ENCODE measurements at regions not wholly inside any gene's neighbourhood (a gene's known extent, or its start where the extent isn't known, plus 50 kb on each side); places are given as distances from the start of the nearest gene placed in this dataset.

DNA sequence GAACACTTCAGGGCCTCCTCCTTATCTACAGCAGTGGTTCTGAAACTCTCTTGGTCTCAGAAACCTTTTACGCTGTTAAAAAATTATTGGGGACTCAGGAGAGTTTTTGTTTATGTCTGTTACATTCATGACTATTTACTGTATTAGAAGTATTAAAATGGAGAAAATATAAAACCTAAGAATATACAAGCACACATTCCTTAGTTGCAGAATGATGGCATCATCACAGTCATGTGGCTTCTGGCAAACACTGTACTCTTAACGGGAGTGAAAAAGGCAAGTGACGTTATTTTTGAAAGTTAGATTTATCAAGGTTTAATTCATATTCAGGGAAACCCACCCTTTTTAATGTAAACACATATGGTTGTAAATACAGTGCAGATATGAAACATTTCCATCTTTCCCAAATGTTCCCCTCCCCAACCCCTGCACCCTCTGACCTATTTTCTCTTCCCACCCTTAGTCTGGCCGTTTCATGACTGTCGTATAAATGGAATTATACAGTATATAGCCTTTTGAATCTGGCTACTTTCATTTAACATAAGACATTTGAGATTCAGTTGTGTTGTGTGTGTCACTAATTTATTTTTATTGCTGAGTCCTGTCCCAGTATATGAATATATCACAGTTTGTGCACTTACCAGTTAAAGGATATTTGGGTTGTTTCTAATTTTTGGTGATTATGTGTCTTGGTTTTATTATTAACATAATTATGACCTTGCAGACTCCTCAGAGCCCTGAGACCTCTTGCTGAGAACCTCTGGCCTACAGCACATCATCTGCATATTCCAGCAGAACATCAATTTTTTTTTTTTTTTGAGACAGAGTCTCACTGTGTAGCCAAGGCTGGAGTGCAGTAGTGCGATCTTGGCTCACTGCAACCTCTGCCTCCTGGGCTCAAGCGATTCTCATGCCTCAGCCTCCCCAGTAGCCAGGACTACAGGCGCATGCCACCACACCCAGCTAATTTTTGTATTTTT lies 457.0 kb downstream of the PCNX1 start:
- no peak for DNase-seq

DNA sequence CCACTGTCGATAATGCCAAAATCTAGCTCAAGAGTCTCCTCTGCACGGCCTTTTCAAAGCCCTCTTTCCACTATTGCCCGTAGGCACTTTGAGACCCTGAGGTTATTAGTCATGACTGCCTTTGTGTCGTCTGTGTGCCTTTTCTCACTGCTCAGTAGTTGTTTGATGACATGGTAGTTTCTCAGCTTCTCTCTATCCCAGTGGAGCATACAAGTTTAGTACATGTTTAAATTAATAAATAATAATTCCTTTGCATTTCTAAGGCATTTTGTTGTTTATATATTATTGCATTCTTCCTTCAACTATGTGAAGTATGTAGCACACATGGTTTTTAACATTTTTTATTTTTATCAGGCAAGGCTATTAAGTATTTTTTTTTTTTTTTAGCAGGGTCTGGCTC lies 458.1 kb downstream of the PCNX1 start:
- DNase-seq, result no peak

DNA sequence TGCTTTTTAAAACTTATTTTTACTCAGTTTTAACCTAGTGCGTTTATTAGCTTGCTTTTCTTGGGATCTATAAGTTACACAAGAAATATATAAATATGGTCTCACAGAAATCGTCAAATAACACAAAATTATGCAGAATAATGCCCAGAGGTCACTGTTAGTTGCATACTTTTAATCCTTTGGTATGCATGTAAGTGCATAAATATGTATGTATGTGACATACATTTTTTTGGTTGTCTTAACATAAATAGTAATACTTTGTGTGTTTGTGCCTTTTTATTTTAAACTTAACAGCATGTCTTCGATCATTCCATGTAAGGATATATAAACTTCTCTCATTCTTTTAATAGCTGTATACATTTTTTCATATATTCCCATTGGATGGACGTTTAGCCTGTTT lies 459.6 kb downstream of the PCNX1 start:
- no peak for DNase-seq

DNA sequence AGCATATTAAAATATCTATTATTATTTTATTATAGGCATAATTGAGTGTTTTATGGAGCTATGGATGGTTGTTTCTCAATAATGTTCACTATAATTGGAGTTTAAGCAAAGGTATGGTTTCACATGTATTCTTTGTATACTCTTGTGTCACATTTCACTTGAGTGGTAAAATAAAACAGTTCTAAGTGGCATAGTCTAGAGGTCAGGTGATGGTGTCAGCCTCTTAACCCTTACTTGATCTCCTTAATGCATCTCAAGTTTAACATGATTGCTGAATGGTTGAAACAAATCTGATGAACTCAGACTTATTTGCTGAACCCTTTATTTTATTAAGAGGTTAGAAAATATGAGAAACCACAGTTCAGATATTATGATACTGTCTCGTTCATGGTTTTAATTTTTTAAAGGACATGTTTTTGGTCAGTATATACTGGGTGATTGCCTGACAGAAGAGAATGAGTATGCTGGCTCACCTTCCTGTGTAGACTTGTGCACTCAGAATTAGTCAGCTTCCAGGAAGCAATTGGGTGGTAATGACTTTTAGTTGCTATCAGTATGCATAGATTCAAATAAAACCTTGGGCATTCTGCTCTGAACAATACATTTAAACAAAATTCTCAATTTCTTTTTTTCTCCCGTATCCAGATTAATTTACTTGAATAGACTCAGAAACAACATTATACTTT lies 464.6 kb downstream of the PCNX1 start:
- no peak for DNase-seq

DNA sequence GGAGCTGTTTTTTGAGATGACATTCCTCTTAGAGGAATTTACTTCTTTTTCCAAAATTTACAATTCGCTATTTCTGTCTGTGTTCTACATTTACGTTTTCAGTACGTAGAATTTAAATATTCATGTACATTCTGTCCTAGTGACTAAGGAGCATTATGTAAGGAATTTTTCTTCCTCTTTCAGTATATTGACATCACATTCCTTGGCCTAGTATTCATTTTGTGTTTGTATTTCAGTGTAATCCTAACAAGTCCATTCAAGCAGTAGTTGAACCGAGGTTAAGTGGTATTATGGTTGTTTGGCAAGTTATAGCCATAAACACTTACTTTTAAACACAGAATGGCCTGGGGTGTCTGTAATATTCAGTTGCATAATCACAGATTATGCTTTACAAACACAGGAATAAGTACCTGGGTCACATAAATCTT lies 465.2 kb downstream of the PCNX1 start:
- no peak for DNase-seq

DNA sequence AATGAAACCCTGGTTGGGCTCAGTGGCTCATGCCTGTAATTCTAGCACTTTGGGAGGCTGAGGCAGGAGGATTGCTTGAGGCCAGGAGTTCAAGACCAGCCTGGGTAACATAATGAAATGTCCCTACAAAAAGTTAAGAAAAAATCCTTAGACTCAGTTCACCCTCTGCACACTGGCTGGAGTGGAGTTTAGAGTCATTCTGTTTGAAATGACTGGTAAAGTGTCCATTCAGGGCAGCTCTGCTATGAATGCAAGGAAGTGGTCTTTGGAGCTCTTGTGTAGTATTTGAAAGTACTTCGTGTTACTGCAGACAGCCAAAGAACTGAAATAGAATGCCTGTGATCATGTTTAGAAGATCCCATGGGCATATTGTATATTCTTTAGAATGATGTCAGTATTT lies 466.5 kb downstream of the PCNX1 start:
- no peak for DNase-seq

DNA sequence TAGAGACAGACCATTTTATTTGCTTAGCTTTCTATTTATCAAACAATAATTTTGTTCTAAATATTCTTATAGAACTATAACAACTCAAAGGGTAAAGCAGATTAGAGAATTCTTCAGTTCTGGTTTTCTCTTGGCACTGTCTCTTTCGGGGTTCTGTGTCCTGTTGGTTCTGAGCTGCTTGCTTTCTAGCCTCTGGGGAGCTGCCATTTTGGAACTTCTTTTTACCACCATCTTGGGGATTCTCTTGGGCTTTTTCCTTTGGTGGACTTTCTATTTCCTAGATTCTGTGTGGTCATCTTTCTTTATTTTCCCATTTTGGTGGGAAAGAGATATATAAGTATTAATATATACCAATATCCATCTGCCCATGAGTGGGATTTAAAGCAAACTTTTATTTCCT lies 467.7 kb downstream of the PCNX1 start:
- no peak for DNase-seq

DNA sequence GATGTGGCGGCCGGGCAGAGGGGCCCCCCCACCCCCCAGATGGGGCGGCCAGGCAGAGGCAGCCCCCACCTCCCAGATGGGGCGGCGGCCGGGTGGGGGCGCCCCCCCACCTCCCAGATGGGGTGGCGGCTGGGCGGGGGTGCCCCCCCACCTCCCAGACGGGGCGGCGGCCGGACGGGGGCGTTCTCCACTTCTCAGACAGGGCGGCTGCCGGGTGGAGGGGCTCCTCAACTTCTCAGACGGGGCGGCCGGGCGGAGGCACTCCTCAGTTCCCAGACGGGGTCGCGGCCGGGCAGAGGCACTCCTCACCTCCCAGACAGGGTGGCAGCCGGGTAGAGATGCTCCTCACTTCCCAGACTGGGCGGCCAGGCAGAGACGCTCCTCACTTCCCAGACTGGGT lies 469.8 kb downstream of the PCNX1 start:
- no peak for DNase-seq

DNA sequence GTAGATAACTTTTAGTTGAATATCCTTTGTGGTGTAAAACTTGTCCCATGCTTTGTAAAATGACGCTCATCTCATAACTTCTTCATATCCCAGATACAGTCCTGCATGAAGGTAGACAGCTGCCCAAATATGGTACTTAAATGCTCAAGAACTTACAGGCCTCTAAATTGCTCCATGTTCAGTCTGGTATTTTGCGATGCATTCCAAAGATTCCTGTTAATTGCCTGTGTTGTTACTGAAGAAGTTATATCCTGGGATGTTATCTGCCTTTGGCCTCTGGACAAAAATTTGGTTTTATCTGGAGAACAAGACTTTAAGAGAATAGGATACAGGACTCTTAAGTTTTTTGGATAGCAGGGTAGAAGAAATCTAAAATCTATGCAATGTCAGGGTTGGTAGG lies 473.0 kb downstream of the PCNX1 start:
- DNase-seq, result no peak

DNA sequence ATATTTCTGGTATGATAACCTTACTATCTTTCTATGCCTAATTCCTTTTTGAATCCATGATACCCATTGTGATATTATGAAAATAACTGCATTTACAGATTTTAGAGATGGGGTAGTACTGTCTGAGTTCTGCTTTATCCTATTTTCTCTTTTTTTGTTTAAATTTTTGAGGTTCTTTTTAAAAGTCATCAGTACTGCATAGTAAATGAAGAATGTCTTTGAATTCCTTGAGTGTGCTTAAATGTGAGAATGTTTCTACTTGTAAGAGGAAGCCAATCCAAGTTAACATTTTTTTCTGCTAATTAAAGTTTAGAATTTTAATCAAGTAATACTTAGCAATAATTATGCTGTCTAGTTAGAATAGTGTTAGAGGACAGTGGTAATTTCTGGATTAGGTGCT lies 474.6 kb downstream of the PCNX1 start:
- no peak for DNase-seq

DNA sequence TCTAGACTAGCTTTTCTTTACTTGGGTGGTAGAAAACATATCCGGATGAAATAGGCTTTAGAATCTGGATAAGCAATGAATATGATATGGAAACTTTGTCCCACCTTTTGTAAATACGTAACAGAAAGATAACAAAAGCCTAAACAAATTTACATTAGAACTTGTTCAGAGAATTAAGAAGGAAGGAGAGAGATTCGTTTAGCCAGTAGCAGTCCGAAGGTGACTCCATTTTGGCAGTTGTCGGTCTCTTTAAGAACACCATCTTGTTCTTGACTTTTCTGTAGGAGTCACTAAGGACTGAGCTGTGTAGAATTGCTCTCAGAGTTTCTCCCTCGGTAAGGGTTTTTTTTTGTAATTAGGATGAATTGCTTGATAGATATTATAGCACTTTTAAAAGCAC lies 475.1 kb downstream of the PCNX1 start:
- no peak for DNase-seq

DNA sequence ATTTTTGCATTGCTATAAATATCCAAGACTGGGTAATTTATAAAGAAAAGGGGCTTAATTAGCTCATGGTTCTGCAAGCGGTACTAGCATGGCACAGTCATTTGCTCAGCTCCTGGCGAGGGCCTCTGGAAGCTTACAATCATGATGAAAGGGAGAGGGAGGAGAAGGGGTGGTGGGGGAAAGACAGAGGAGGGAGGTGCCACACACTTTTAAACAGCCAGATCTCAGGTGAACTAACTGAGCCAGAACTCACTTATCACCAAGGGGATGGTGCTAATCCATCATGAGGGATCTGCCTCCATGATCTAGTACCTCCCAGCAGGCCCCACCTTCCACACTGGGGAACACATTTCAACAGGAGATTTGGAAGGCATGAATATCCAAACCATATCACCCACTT lies 476.3 kb downstream of the PCNX1 start:
- no peak for DNase-seq

DNA sequence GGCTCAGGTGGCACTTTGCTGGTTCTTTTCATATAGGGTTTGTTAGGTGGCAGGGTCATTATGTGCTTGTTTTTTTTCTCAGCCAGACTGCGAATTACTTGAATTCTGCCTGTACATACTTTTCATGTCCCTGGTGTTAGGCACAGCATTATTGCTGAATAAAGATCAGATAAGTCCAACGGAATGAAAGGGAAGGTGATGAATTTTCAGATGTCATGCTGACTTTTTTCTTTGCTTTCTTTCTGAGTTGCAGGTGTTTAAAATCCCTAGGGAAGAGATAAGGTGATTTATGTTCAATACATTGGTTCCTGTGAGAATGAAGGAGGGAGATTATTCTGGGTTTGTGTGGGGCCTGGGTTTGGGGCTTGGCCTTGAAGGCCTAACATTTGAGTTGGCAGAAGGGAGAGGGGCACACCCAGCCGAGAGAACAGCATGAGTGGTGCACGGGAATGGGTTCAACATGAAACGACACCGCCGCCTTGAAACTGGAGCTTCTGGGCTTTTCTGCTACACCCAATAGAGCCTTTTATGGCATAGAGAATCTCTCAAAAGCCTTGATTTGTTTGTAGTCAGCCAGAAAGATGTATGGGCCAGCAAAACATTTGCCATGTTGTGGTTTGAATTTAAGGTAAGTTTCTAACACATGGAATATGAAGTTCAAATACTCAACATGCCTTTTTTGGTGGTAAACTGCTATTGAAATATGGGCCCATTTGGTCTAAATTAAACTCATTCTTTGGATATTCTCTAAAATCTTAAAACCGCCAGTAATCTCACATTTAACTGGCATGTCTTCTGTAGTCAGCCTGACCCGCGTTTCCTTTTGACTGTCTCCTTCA lies 477.0 kb downstream of the PCNX1 start:
- DNase-seq, result no peak

DNA sequence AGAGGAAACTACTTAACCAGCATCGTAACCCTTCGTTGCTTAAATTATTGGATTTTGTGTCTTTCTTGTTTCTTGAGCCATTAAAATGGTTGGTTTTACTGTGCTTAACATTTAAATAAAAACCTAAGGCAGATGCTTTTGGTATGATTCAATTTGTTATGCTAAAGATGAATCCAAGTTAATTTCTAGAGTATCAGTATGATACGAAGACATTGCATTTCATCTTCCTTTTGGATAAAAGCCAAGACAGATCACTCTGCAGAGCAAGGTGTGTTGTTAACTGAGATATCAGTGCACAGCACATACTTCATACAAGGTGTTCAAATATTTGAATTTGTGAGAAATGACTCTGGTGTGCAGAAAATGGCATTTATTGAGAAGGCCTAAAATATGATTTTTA lies 480.5 kb downstream of the PCNX1 start:
- no peak for DNase-seq

DNA sequence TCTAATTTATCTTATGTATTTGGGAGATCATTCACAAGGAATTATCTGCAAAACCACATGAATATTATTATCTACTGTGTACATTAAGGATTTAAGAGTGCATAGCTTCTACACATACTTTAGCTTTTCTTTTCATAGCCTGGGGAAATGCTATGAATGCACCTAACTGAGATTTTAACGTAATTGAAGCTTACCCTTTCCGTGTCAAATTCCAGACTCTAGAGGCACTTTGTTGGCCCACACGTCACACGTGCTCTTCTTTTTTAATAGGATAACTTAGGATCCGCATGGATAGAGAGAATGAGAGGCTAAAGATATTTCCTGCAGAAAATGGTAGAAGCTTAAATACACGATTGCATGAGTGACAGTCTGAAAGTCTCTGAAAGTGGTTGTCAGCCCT lies 481.1 kb downstream of the PCNX1 start:
- DNase-seq, result no peak

DNA sequence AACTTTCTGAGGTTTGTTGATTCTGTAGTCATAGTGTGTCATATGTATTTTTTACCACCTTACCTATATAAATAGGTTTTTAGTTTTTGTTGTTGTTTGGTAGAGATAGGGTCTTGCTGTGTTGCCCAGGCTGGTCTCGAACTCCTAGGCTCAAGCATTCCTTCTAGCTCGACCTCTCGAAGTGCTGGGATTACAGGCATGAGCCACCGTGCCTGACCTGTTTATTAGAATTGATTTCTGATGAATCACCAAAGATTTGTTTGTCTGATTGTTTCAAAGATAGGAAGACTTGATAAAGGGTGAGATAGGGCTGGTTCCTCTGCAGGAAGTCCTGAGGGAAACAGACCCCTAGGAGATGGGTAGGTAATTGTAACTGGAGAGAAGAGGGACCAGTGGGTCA lies 481.6 kb downstream of the PCNX1 start:
- DNase-seq, result no peak

DNA sequence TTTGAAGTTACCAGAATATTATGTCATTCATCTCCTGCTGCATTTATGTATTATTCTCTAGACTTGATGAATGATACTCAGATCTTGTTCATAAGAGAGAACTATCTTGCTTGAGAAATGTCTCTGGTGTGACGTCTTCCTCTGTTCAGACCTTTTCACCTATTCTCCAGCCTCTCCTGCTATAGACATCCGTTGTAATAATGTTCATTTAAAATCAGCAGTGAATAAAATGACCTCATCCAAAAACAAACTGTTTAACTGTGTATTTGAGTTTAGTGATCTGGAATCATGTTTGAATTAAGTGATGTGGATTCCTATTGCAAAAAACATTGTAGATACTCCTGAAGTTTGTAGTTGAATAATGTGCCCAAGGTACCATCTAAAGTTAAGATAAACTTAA lies 487.1 kb downstream of the PCNX1 start:
- DNase-seq, result no peak

DNA sequence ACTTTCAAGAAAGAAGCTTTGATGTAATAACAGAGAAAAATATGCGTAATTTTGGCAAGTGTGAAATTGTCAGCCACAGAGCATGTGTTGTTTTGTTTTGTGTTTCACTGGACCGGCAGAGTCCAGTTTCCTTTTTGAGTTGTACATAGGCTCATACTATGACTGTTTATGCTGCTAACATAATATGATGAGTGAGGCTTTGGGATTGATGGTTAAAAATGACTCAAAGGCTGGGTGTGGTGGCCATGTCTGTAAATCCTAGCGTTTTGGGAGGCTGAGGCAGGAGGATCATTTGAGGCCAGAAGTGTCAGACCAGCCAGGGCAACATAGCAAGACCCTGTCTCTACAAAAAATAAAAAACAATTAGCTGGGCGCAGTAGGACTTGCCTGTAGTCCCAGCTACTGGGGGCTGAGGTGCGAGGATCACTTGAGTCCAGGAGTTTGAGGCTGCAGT lies 487.9 kb downstream of the PCNX1 start:
- no peak for DNase-seq

DNA sequence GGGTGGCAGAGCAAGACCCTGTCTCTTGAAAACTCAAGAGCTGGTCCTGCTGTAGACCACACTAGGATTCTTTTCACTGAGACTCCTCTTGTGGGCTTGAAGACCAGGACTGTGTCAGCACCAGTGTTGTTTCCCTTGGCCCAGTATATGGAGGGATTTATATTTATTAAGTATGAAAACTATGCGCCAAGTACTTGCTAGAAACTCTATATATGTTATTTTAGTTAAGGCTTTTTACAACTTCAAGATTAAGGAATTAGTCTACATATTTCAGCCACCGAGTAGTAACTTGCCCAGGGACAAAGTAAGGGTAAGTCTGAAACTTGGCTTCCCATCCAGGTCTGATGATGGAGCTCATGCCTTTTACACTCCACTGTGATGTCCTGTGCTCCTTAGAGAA lies 488.4 kb downstream of the PCNX1 start:
- DNase-seq, result no peak

DNA sequence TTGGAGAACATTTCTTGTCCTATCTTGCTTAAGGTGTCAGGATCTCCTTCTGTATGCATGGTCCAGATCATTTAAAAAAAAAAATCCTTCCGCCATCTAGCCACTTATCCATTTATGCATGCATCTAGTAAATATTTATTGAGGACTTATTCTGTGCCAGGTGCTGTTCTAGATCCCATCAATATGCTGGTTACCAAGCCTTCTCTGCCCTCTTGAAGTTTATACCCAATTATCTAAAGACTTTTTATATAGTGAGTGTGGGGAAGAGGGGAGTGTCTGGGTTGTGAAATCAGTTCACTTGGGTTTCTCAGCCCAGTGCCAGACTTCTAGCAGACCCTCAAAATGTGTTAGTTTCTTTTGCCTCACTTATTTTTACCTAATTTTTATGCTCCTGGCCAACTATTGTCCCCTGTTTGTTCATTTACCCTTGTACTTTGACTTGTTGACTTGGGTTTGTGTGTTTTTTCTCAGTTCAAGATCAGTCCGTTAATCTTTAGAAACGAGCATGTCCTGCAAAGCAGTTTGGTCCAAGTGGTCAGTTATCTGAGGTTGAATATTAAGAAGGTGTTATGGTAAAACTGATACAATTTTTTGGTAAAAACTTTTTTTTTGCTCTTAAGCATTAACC lies 488.9 kb downstream of the PCNX1 start:
- no peak for DNase-seq

DNA sequence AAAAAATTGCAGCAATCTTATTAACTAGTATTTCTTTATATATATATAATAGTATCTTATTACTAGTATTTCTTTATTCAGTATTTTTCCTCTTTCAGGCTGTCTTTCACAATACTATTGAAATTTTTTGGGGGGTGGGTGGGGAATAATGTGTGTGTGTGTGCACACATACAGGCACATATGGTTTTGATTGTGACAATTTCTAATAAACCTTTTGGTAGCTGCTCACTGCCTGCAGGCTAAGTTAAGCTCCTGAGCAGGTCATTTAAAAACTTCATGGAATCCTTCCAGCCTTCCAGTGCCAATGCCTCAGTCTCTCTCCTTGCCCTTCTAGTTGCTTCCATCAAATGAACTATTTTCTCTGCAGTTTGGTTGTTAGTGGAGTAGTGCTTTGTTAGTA lies 490.1 kb downstream of the PCNX1 start:
- no peak for DNase-seq

DNA sequence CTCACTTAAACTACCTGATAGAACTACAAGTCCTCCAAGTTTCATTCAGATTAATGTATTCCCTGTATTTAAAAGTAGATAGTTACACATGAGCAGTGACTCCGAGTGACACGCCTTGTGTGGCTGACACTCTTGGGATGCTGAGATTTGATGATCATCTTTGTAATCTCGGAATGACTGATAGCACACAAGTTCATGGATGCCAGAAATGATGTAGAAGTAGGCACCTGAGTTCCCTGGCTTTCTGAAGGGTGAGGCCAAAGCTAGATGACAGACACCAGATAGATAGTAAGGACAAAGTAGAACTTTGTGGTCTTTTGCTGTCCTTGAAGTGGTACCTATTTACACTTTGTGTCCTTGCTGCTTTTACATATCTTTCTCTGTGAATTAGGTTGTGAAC lies 491.2 kb downstream of the PCNX1 start:
- DNase-seq, result no peak

DNA sequence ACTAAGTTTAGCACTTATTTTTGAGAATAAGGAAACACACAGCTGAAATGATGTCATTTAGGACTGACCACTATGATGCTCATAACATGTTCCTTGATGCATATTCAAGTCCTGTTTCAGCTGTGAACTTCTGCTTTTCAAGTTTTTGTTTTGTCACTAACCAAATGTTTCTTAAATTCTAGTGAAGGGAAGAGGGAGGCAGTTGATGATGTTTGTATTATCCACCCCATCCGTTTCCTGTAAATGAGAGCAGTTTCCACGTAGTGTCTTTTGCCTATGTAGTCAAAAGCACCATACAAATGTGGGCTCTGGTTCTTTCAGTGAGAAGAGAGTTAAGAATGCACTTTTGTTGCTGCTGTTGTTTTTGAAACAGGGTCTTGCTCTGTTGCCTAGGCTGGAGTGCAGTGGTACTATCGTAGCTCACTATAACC lies 491.8 kb downstream of the PCNX1 start:
- DNase-seq, result peak; percentile 37 to 54
